ENCODE measurements at regions not wholly inside any gene's neighbourhood (a gene's known extent, or its start where the extent isn't known, plus 50 kb on each side); places are given as distances from the start of the nearest gene placed in this dataset.

DNA sequence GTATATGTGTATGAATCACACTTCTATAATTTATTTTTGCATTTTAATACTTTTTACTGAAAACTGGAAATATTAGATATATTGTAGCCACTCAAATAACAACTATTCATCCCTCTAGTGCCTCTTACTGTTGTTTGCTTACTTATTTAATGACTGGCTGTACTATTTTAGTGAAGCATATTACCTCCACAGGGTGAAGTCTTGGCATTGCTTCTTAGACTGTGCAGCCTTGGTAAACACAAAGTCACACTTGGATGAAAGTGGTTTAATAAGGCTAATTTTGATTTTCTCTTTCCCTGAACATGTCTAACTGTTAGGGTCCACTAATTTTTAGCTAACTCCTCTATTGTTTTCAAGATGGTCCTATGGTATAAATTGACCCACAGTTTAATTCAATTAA is 1043.2 kb upstream of the ADGRB3 start:
- Mint-ChIP-seq H3K4me1 (no peaks in the 10 kb centered on the region), H3K4me3 (no peak overlapping the region), H3K9me3 (peaks cover 7% of the 10 kb centered on the region), H3K36me3 (ENCODE audit: low read depth) (no peaks in the 10 kb centered on the region), H3K27ac (no peak overlapping the region), H3K27me3 (no peaks in the 10 kb centered on the region)
- DNase-seq = no peak
- CTCF ChIA-PET = no interaction called here
- POLR2A ChIA-PET = no interaction called here

DNA sequence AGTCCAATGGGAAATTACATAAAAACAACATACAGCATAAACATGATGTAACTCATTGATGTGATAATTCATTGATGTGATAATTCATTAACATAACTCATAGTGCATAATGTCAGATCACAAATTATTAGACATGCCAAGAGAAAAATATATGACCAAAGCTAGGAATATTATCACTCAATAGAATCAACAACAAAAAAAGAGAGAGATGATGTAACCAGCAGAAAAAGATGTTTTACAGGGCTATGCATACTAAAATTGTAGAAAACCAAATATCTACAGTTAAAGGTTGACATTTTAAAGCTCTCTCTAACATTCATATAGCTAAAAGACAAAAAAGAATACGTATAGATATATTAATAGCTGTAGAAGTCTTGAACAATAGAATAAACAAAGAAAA is 1067.2 kb upstream of the ADGRB3 start:
- Mint-ChIP-seq H3K4me3 (no peak overlapping the region), H3K4me1 (no peaks in the 10 kb centered on the region), H3K27me3 (no peaks in the 10 kb centered on the region), H3K36me3 (ENCODE audit: low read depth) (no peaks in the 10 kb centered on the region), H3K27ac (no peak overlapping the region), H3K9me3 (peaks cover 3% of the 10 kb centered on the region)
- POLR2A ChIA-PET = no interaction called here
- CTCF ChIA-PET = no interaction called here
- no peak for DNase-seq

DNA sequence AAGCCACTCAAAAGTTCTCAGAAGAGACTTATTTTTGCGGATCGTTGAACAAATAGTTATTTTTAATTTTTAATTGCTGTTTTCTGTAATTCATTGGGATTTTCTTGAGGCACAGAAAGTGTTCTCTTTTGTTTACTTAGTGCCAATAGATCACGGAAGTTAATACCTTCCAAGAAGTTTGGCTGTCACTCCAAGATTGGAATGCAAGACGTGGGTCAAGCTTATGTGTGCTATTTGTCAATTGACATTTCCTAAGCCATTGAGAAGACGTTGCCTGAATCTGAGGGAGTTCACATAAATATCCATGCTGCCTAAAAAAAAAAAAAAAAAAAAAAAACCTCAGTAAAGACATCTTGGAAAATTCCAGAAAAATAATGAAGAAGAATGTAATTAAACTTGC is 1071.4 kb upstream of the ADGRB3 start:
- Mint-ChIP-seq H3K4me1 (no peaks in the 10 kb centered on the region), H3K9me3 (peaks cover 7% of the 10 kb centered on the region), H3K4me3 (no peak overlapping the region), H3K27ac (no peak overlapping the region), H3K36me3 (ENCODE audit: low read depth) (no peaks in the 10 kb centered on the region), H3K27me3 (no peaks in the 10 kb centered on the region)
- ChIA-PET CTCF (no interaction called here), POLR2A (no interaction called here)
- DNase-seq = no peak

DNA sequence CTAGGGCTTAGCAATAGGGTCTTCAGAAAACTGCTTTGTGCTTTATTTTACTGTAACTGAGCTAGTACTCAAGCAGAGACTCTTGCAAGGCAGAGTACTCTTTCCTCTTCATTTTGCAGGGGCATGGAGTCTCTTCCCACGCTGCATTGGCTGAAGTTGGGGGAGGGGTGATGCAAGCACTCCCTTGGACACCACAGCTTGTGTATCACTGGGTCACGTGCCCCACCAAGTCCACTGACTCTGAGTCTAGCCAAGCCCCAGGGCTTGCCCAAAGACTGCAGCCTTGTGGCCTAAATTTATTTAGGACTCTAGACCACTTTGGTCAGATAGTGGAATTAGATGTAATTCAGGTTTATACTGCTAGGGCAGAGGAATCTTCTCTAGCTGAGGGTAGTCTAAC is 1075.0 kb upstream of the ADGRB3 start:
- H3K4me1 Mint-ChIP-seq = no peaks in the 10 kb centered on the region
- no peaks in the 10 kb centered on the region for H3K27me3 Mint-ChIP-seq
- peaks cover 8% of the 10 kb centered on the region for H3K9me3 Mint-ChIP-seq
- POLR2A ChIA-PET = no interaction called here
- DNase-seq = no peak
- no peaks in the 10 kb centered on the region for H3K36me3 Mint-ChIP-seq (ENCODE audit: low read depth)
- CTCF ChIA-PET = no interaction called here
- no peak overlapping the region for H3K27ac Mint-ChIP-seq
- H3K4me3 Mint-ChIP-seq = no peak overlapping the region

DNA sequence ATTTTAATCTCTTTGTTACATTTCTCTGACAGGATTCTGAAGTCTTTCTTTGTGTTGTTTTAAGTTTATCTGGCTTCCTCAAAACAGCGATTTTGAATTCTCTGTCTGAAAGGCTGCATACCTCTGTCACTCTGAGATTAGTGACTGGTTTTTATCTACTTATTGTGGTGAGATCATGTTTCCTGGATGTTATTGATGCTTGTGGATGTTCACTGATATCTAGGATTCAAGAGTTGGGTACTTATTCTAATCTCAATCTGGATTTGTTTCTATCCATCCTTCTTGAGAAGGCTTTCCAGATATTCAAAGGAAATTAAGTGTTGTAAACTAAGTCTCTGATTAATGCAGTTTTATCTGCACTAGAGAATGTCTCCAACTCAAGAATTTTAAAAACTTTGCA is 1076.1 kb upstream of the ADGRB3 start:
- ChIA-PET POLR2A (no interaction called here), CTCF (no interaction called here)
- Mint-ChIP-seq H3K27ac (no peak overlapping the region), H3K4me3 (no peak overlapping the region), H3K9me3 (peaks cover 10% of the 10 kb centered on the region), H3K36me3 (ENCODE audit: low read depth) (no peaks in the 10 kb centered on the region), H3K4me1 (no peaks in the 10 kb centered on the region), H3K27me3 (no peaks in the 10 kb centered on the region)
- DNase-seq = no peak

DNA sequence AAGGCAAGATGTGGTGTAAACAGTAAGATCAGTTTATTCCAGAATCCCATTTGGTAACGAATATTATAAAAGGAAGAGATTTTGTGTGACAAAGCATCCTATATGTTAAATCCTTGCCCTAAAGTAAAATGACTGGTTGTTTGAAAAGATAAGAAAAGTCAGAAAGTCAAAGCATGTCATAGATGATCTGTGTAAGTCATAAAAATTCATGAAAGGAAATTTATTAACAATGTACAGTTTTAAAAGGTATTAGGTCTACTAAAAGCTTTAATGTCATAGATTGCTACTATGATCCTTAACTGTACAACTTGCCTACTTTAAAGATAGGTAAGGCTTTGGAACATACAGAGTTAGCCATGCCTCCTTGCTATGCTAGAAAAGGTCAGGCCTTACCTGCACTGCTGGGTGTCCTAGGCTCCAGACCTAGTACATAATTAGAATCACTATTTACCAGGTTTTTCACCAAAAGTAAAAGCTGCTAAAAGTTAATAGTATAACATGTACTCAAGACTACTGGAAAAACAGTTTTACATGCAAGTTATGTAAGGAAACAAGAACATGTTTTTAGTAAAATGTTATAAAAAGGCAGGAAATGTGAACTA is 1090.1 kb upstream of the ADGRB3 start:
- no peak overlapping the region for H3K27ac Mint-ChIP-seq

DNA sequence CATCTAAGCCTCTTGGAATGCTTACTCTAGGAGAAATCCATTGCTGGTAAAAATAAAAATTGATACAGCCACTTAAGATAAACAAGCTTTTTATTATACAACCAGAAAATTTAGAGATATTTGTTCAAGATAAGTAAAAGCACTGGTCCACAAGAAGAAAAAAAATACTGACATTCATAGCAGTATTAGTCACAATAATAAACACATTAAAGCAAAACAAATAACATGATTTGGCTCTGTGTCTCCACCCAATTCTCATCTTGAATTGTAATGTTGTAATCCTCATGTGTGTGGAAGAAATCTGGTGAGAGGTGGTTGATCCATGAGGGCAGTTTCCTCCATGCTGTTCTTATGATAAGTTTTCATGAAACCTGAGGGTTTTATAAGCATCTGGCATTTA is 1093.5 kb upstream of the ADGRB3 start:
- Mint-ChIP-seq H3K36me3 (ENCODE audit: low read depth) (no peaks in the 10 kb centered on the region), H3K4me3 (no peak overlapping the region), H3K4me1 (no peaks in the 10 kb centered on the region), H3K27me3 (no peaks in the 10 kb centered on the region), H3K9me3 (peaks cover 19% of the 10 kb centered on the region), H3K27ac (no peak overlapping the region)
- ChIA-PET POLR2A (no interaction called here), CTCF (no interaction called here)
- DNase-seq = no peak

More for the DNA sequence above, 1090.1 kb upstream of the ADGRB3 start:
- POLR2A ChIA-PET = no interaction called here
- DNase-seq = no peak
- H3K36me3 Mint-ChIP-seq (ENCODE audit: low read depth) = no peaks in the 10 kb centered on the region
- H3K9me3 Mint-ChIP-seq = peaks cover 24% of the 10 kb centered on the region
- CTCF ChIA-PET = interaction anchor here (0.6 kb wide), 1 partner anchor 22 kb away, joined by 3 read pairs; no protein-coding TSS in a partner anchor
- H3K4me1 Mint-ChIP-seq = no peaks in the 10 kb centered on the region
- no peak overlapping the region for H3K4me3 Mint-ChIP-seq
- no peaks in the 10 kb centered on the region for H3K27me3 Mint-ChIP-seq

DNA sequence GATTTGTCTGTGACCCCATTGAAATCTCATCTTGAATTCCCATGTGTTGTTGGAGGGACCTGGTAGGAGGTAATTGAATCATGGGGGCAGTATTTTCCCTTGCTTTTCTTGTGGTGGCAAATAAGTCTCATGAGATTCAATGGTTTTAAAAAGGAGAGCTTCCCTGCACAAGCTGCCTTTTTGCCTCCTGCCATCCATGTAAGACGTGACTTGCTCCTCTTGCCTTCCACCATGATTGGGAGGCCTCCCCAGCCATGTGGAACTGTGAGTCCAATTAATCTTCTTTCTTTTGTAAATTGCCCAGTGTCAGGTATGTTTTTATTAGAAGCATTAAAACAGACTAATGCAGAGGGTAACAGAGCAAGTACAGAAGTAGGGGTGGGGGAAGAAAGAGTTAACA is 1097.0 kb upstream of the ADGRB3 start:
- CTCF ChIA-PET = no interaction called here
- H3K9me3 Mint-ChIP-seq = peaks cover 13% of the 10 kb centered on the region
- no peaks in the 10 kb centered on the region for H3K36me3 Mint-ChIP-seq (ENCODE audit: low read depth)
- H3K4me1 Mint-ChIP-seq = no peaks in the 10 kb centered on the region
- no peak for DNase-seq
- no peak overlapping the region for H3K27ac Mint-ChIP-seq
- no peak overlapping the region for H3K4me3 Mint-ChIP-seq
- POLR2A ChIA-PET = no interaction called here
- no peaks in the 10 kb centered on the region for H3K27me3 Mint-ChIP-seq

DNA sequence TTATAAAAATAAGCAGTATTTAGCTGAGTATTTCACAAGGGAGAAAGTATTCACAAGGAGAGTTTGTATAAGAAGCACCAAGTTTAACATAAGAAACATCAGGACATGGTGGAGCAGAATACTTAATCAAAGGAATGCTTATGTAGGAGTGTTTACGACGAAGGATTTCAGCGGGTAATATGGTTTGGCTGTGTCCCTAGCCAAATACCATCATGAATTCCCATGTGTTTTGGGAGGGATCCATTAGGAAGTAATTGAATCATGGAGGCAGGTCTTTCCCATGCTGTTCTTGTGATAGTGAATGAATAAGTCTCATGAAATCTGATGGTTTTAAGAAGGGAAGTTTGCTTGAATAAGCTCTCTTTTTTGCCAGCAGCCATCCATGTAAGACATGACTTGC is 1099.1 kb upstream of the ADGRB3 start:
- Mint-ChIP-seq H3K4me3 (no peak overlapping the region), H3K27me3 (no peaks in the 10 kb centered on the region), H3K36me3 (ENCODE audit: low read depth) (no peaks in the 10 kb centered on the region), H3K9me3 (peaks cover 6% of the 10 kb centered on the region), H3K27ac (no peak overlapping the region), H3K4me1 (no peaks in the 10 kb centered on the region)
- POLR2A ChIA-PET = no interaction called here
- no peak for DNase-seq
- CTCF ChIA-PET = no interaction called here

DNA sequence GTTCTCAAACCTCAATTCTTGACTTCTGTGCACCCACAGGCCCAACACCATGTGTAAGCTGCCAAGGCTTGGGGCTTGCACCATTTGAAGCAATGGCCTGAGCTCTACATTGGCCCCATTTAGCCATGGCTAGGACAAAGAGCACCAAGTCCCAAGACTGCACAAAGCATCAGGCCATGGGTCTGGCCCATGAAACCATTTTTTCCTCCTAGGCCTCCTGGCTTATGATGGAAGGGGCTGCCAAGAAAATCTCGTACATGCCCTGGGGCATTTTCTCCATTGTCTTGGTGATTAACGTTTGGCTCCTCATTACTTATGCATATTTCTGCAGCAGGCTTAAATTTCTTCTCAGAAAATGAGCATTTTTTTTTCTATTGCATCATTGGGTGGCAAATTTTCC is 1128.7 kb upstream of the ADGRB3 start:
- ChIA-PET POLR2A (no interaction called here), CTCF (no interaction called here)
- no peak for DNase-seq
- Mint-ChIP-seq H3K4me3 (no peak overlapping the region), H3K36me3 (ENCODE audit: low read depth) (no peaks in the 10 kb centered on the region), H3K4me1 (no peaks in the 10 kb centered on the region), H3K27ac (no peak overlapping the region), H3K27me3 (no peaks in the 10 kb centered on the region), H3K9me3 (peaks cover 15% of the 10 kb centered on the region)

DNA sequence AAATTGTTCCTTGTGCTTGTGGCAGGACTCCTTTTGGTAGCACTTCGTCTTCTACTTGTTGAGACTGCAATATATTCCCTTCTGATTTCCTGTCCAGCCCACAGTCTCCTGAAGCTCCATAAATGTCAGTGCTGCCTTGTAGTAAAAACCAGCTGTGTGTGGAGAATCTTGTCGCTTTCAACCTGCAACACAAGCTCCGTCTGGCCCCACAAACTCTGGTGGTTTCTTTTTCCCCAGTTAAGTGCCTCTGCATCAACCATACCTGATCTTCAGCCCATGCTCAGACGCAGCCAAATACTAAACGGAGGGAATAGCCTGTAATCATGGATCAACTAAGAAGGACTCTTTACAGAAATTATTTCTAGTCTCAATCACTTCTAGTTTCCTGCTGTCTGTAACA is 1133.3 kb upstream of the ADGRB3 start:
- DNase-seq = no peak
- Mint-ChIP-seq H3K27ac (no peak overlapping the region), H3K9me3 (peaks cover 5% of the 10 kb centered on the region), H3K36me3 (ENCODE audit: low read depth) (no peaks in the 10 kb centered on the region), H3K4me3 (no peak overlapping the region), H3K27me3 (no peaks in the 10 kb centered on the region), H3K4me1 (no peaks in the 10 kb centered on the region)
- ChIA-PET POLR2A (no interaction called here), CTCF (no interaction called here)

DNA sequence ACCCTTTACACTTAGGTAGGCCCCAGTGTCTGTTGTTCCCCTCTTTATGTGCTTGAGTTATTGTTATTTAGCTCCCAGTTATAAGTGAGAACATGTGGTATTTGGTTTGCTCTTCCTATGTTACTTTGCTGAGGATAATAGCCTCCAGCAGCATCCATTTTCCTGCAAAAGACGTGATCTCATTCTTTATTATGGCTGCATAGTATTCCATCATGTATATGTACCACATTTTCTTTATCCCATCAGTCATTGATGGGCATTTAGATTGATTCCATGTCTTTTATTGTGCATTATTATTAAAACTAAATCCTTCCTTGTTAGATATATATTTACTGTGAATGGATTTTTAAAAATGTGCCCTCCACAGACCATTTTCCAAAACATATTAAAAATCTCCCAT is 1137.3 kb upstream of the ADGRB3 start:
- DNase-seq = no peak
- Mint-ChIP-seq H3K4me3 (no peak overlapping the region), H3K27ac (no peak overlapping the region), H3K27me3 (no peaks in the 10 kb centered on the region), H3K4me1 (no peaks in the 10 kb centered on the region), H3K36me3 (ENCODE audit: low read depth) (no peaks in the 10 kb centered on the region), H3K9me3 (no peaks in the 10 kb centered on the region)
- CTCF ChIA-PET = no interaction called here
- POLR2A ChIA-PET = no interaction called here

DNA sequence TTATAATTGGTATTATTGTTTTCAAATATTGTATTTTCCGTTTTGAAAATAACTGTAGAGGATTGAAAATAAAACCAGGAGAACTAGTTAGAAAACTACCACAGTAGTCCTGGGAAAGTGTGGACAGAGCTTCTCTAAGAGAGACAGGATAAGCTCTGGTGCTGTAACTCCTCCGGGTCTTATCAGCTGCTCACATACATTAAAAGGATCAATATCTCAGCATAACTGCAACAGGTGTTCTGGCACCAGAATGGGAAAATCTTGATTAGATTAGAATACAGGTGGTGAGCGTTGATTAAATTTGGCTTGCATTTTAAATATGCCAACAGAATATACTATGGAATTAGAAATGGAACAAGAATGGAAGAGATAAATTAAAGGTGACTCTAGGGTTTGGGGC is 1138.9 kb upstream of the ADGRB3 start:
- POLR2A ChIA-PET = no interaction called here
- no peak for DNase-seq
- Mint-ChIP-seq H3K9me3 (peaks cover 4% of the 10 kb centered on the region), H3K4me1 (no peaks in the 10 kb centered on the region), H3K4me3 (no peak overlapping the region), H3K36me3 (ENCODE audit: low read depth) (no peaks in the 10 kb centered on the region), H3K27ac (no peak overlapping the region), H3K27me3 (no peaks in the 10 kb centered on the region)
- CTCF ChIA-PET = no interaction called here

DNA sequence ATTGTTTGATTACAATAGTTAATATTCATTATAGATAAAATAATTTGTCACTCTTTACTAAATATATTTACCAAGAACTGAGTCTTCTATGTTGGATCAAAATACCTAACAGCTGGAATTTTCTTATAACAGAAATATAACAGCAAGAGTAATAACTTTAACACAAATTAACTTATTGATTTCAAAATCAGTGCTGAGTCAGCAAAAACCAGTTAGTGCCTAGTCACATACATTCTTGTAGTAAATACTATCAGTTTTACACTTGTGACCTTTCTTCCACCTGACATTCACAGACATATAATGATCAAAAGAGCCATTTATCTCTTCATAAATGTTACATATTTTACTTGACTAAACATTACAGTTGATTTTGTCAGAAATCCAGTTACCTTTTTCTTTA is 1141.4 kb upstream of the ADGRB3 start:
- DNase-seq = no peak
- H3K4me3 Mint-ChIP-seq = no peak overlapping the region
- H3K9me3 Mint-ChIP-seq = peaks cover 14% of the 10 kb centered on the region
- H3K27ac Mint-ChIP-seq = no peak overlapping the region
- no peaks in the 10 kb centered on the region for H3K4me1 Mint-ChIP-seq
- ChIA-PET POLR2A (no interaction called here), CTCF (no interaction called here)
- no peaks in the 10 kb centered on the region for H3K27me3 Mint-ChIP-seq
- H3K36me3 Mint-ChIP-seq (ENCODE audit: low read depth) = no peaks in the 10 kb centered on the region

DNA sequence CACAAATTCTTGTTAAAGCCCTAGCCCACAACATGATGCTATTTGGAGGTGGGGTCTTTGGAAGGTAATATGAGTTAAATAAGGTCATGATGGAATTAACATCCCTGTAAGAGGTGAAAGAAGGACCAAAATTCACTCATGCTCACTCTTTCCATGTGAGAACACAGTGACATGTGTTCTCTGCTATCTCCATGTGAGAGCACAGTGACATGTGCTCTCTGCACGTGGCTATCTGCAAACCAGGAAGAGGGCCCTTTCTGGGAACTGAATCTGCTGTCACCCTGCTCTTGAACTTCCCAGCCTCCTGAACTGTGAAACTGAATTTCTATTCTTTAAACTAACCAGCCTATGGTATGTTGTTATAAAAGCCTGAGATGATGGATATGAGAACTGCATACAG is 1159.4 kb upstream of the ADGRB3 start:
- CTCF ChIA-PET = no interaction called here

More for the DNA sequence above, 1159.4 kb upstream of the ADGRB3 start:
- Mint-ChIP-seq H3K27ac (no peak overlapping the region), H3K36me3 (ENCODE audit: low read depth) (no peaks in the 10 kb centered on the region), H3K4me1 (no peaks in the 10 kb centered on the region), H3K27me3 (no peaks in the 10 kb centered on the region), H3K4me3 (no peak overlapping the region), H3K9me3 (peaks cover 7% of the 10 kb centered on the region)
- DNase-seq = no peak
- POLR2A ChIA-PET = no interaction called here
